ENCODE measurements at regions not wholly inside any gene's neighbourhood (a gene's known extent, or its start where the extent isn't known, plus 50 kb on each side); places are given as distances from the start of the nearest gene placed in this dataset.
A peak's percentile ranks its signal among the peaks of the same experiment; 100 is the strongest.
"Not testable (repeated sequence)": the region's sequence is repeated elsewhere in the genome, so short reads cannot be mapped to it uniquely, and the experiment has no call there.

GRCh38 chr13:94896238-94896637 is 183.9 kb upstream of the SOX21 start:
- CTCF ChIA-PET = no interaction called here
- no peaks in the 10 kb centered on the region for H3K4me1 Mint-ChIP-seq (ENCODE audit: low read depth)
- POLR2A ChIA-PET = interaction anchor here (0.7 kb wide), 1 partner anchor 860 kb away, joined by 3 read pairs; no protein-coding TSS in a partner anchor
- H3K4me3 Mint-ChIP-seq = no peak overlapping the region
- no peaks in the 10 kb centered on the region for H3K9me3 Mint-ChIP-seq
- no peaks in the 10 kb centered on the region for H3K27me3 Mint-ChIP-seq
- intact Hi-C loops (cut with micrococcal nuclease) = no loop called here
- no peaks in the 10 kb centered on the region for H3K36me3 Mint-ChIP-seq
- H3K27ac Mint-ChIP-seq = no peak overlapping the region
- no peak for DNase-seq

GRCh38 chr13:94886191-94886590 is 173.8 kb upstream of the SOX21 start:
- intact Hi-C loops (cut with micrococcal nuclease) = no loop called here
- POLR2A ChIA-PET = no interaction called here
- no peak for DNase-seq
- CTCF ChIA-PET = no interaction called here
- H3K4me1 Mint-ChIP-seq (ENCODE audit: low read depth) = no peaks in the 10 kb centered on the region
- no peaks in the 10 kb centered on the region for H3K27me3 Mint-ChIP-seq
- no peaks in the 10 kb centered on the region for H3K36me3 Mint-ChIP-seq
- no peak overlapping the region for H3K4me3 Mint-ChIP-seq
- H3K9me3 Mint-ChIP-seq = no peaks in the 10 kb centered on the region
- no peak overlapping the region for H3K27ac Mint-ChIP-seq

GRCh38 chr13:94880463-94880862 is 168.1 kb upstream of the SOX21 start:
- Mint-ChIP-seq H3K9me3 (no peaks in the 10 kb centered on the region), H3K27me3 (no peaks in the 10 kb centered on the region), H3K27ac (no peak overlapping the region), H3K36me3 (no peaks in the 10 kb centered on the region), H3K4me1 (ENCODE audit: low read depth) (no peaks in the 10 kb centered on the region), H3K4me3 (no peak overlapping the region)
- no peak for DNase-seq
- intact Hi-C loops (cut with micrococcal nuclease) = no loop called here
- ChIA-PET CTCF (no interaction called here), POLR2A (no interaction called here)

GRCh38 chr13:94878602-94879165 is 166.3 kb upstream of the SOX21 start:
- Mint-ChIP-seq H3K4me1 (ENCODE audit: low read depth) (no peaks in the 10 kb centered on the region), H3K4me3 (no peak overlapping the region), H3K27me3 (no peaks in the 10 kb centered on the region), H3K27ac (no peak overlapping the region), H3K9me3 (no peaks in the 10 kb centered on the region), H3K36me3 (no peaks in the 10 kb centered on the region)
- POLR2A ChIA-PET = no interaction called here
- intact Hi-C loops (cut with micrococcal nuclease) = no loop called here
- no peak for DNase-seq
- CTCF ChIA-PET = no interaction called here

- DNase-seq = no peak
- no peaks in the 10 kb centered on the region for H3K36me3 Mint-ChIP-seq
- H3K27me3 Mint-ChIP-seq = peaks cover 8% of the 10 kb centered on the region
- H3K4me3 Mint-ChIP-seq = no peak overlapping the region
- ChIA-PET POLR2A (no interaction called here), CTCF (no interaction called here)
- H3K4me1 Mint-ChIP-seq (ENCODE audit: low read depth) = peaks cover 9% of the 10 kb centered on the region
- intact Hi-C loops (cut with micrococcal nuclease) = no loop called here
- no peaks in the 10 kb centered on the region for H3K9me3 Mint-ChIP-seq
- no peak overlapping the region for H3K27ac Mint-ChIP-seq
Observed at GRCh38 chr13:94864474-94864873, 152.1 kb upstream of the SOX21 start.

- ChIA-PET POLR2A (no interaction called here), CTCF (no interaction called here)
- H3K36me3 Mint-ChIP-seq = no peaks in the 10 kb centered on the region
- peaks cover 9% of the 10 kb centered on the region for H3K4me1 Mint-ChIP-seq (ENCODE audit: low read depth)
- H3K9me3 Mint-ChIP-seq = no peaks in the 10 kb centered on the region
- H3K27me3 Mint-ChIP-seq = peaks cover 5% of the 10 kb centered on the region
- H3K4me3 Mint-ChIP-seq = peak overlapping the region; percentile 69
- no peak overlapping the region for H3K27ac Mint-ChIP-seq
- intact Hi-C loops (cut with micrococcal nuclease) = no loop called here
- DNase-seq = no peak
Observed at GRCh38 chr13:94860981-94861407, 148.6 kb upstream of the SOX21 start.

- intact Hi-C loops (cut with micrococcal nuclease) = no loop called here
- H3K36me3 Mint-ChIP-seq = no peaks in the 10 kb centered on the region
- no peaks in the 10 kb centered on the region for H3K9me3 Mint-ChIP-seq
- no peak overlapping the region for H3K4me3 Mint-ChIP-seq
- no peak for DNase-seq
- POLR2A ChIA-PET = no interaction called here
- H3K4me1 Mint-ChIP-seq (ENCODE audit: low read depth) = peaks cover 9% of the 10 kb centered on the region
- H3K27me3 Mint-ChIP-seq = peaks cover 5% of the 10 kb centered on the region
- CTCF ChIA-PET = no interaction called here
- no peak overlapping the region for H3K27ac Mint-ChIP-seq
Observed at GRCh38 chr13:94859811-94860210, 147.5 kb upstream of the SOX21 start.

GRCh38 chr13:94859278-94859691 is 146.9 kb upstream of the SOX21 start:
- peaks cover 7% of the 10 kb centered on the region for H3K27me3 Mint-ChIP-seq
- no peaks in the 10 kb centered on the region for H3K36me3 Mint-ChIP-seq
- CTCF ChIA-PET = no interaction called here
- POLR2A ChIA-PET = no interaction called here
- DNase-seq = no peak
- no peak overlapping the region for H3K27ac Mint-ChIP-seq
- H3K4me1 Mint-ChIP-seq (ENCODE audit: low read depth) = peaks cover 9% of the 10 kb centered on the region
- H3K9me3 Mint-ChIP-seq = no peaks in the 10 kb centered on the region
- no peak overlapping the region for H3K4me3 Mint-ChIP-seq
- intact Hi-C loops (cut with micrococcal nuclease) = no loop called here

- no peak overlapping the region for H3K4me3 Mint-ChIP-seq
- peaks cover 9% of the 10 kb centered on the region for H3K4me1 Mint-ChIP-seq (ENCODE audit: low read depth)
- CTCF ChIA-PET = no interaction called here
- intact Hi-C loops (cut with micrococcal nuclease) = no loop called here
- peaks cover 7% of the 10 kb centered on the region for H3K27me3 Mint-ChIP-seq
- POLR2A ChIA-PET = no interaction called here
- no peak overlapping the region for H3K27ac Mint-ChIP-seq
- no peak for DNase-seq
- no peaks in the 10 kb centered on the region for H3K36me3 Mint-ChIP-seq
- no peaks in the 10 kb centered on the region for H3K9me3 Mint-ChIP-seq
Observed at GRCh38 chr13:94858856-94859255, 146.5 kb upstream of the SOX21 start.

- ChIA-PET POLR2A (no interaction called here), CTCF (no interaction called here)
- H3K9me3 Mint-ChIP-seq = no peaks in the 10 kb centered on the region
- intact Hi-C loops (cut with micrococcal nuclease) = no loop called here
- no peak overlapping the region for H3K27ac Mint-ChIP-seq
- no peak overlapping the region for H3K4me3 Mint-ChIP-seq
- H3K27me3 Mint-ChIP-seq = peaks cover 2% of the 10 kb centered on the region
- no peaks in the 10 kb centered on the region for H3K4me1 Mint-ChIP-seq (ENCODE audit: low read depth)
- no peak for DNase-seq
- H3K36me3 Mint-ChIP-seq = no peaks in the 10 kb centered on the region
Observed at GRCh38 chr13:94854688-94855087, 142.3 kb upstream of the SOX21 start.

GRCh38 chr13:94851576-94851975 is 139.2 kb upstream of the SOX21 start:
- Mint-ChIP-seq H3K9me3 (no peaks in the 10 kb centered on the region), H3K27ac (no peak overlapping the region), H3K4me1 (ENCODE audit: low read depth) (no peaks in the 10 kb centered on the region), H3K27me3 (peaks cover 4% of the 10 kb centered on the region), H3K36me3 (no peaks in the 10 kb centered on the region), H3K4me3 (no peak overlapping the region)
- no peak for DNase-seq
- CTCF ChIA-PET = no interaction called here
- intact Hi-C loops (cut with micrococcal nuclease) = no loop called here
- POLR2A ChIA-PET = no interaction called here

GRCh38 chr13:94849254-94849653 is 136.9 kb upstream of the SOX21 start:
- H3K27ac Mint-ChIP-seq = no peak overlapping the region
- intact Hi-C loops (cut with micrococcal nuclease) = no loop called here
- H3K27me3 Mint-ChIP-seq = peaks cover 2% of the 10 kb centered on the region
- H3K4me1 Mint-ChIP-seq (ENCODE audit: low read depth) = no peaks in the 10 kb centered on the region
- CTCF ChIA-PET = no interaction called here
- H3K4me3 Mint-ChIP-seq = no peak overlapping the region
- no peaks in the 10 kb centered on the region for H3K36me3 Mint-ChIP-seq
- H3K9me3 Mint-ChIP-seq = no peaks in the 10 kb centered on the region
- no peak for DNase-seq
- POLR2A ChIA-PET = no interaction called here

- ChIA-PET POLR2A (no interaction called here), CTCF (interaction anchor here (0.6 kb wide), 1 partner anchor 17 kb away, joined by 3 read pairs; no protein-coding TSS in a partner anchor)
- Mint-ChIP-seq H3K36me3 (no peaks in the 10 kb centered on the region), H3K9me3 (no peaks in the 10 kb centered on the region), H3K27me3 (no peaks in the 10 kb centered on the region), H3K27ac (no peak overlapping the region), H3K4me1 (ENCODE audit: low read depth) (no peaks in the 10 kb centered on the region), H3K4me3 (no peak overlapping the region)
- intact Hi-C loops (cut with micrococcal nuclease) = no loop called here
- DNase-seq = no peak
Observed at GRCh38 chr13:94842901-94843300, 130.6 kb upstream of the SOX21 start.

- H3K27ac Mint-ChIP-seq; intact Hi-C loops (cut with micrococcal nuclease); H3K27me3 Mint-ChIP-seq; H3K9me3 Mint-ChIP-seq; H3K4me1 Mint-ChIP-seq (ENCODE audit: low read depth); H3K4me3 Mint-ChIP-seq; POLR2A ChIA-PET; CTCF ChIA-PET; DNase-seq; H3K36me3 Mint-ChIP-seq: not testable (repeated sequence)
Observed at GRCh38 chr13:94837056-94837455, 124.7 kb upstream of the SOX21 start.
